ENCODE measurements at regions not wholly inside any gene's neighbourhood (a gene's known extent, or its start where the extent isn't known, plus 50 kb on each side); places are given as distances from the start of the nearest gene placed in this dataset.

GRCh38 chr2:42114091-42114490 is 55.1 kb upstream of the EML4 start:
- no peak overlapping the region for H3K27ac ChIP-seq

GRCh38 chr2:42115588-42115987 is 53.6 kb upstream of the EML4 start:
- no peaks in the 10 kb centered on the region for H3K9me3 ChIP-seq
- intact Hi-C loops (cut with DNase I), result no loop called here
- peaks cover 5 to 31% (median 17%) of the 10 kb centered on the region in 3 donors for H3K4me1 ChIP-seq
- TF ChIP-seq CTCF (IDR thresholded peaks at IDR 0.05), result no peak
- no peak for TF ChIP-seq POLR2A (IDR thresholded peaks at IDR 0.05)
- no peak for DNase-seq
- H3K36me3 ChIP-seq, result no peaks in the 10 kb centered on the region
- no peak overlapping the region for H3K4me3 ChIP-seq
- WGBS, 2 donors, result 83 to 94% methylated on average over 4 of the region's 4 CpGs
- no peak overlapping the region for H3K27ac ChIP-seq
- no peaks in the 10 kb centered on the region for H3K27me3 ChIP-seq

More at GRCh38 chr2:42114091-42114490, 55.1 kb upstream of the EML4 start:
- no peak for DNase-seq
- Histone ChIP-seq H3K9me3 (no peaks in the 10 kb centered on the region), H3K27me3 (no peaks in the 10 kb centered on the region), H3K4me3 (no peak overlapping the region), H3K36me3 (no peaks in the 10 kb centered on the region), H3K4me1 (peaks cover 5 to 35% (median 17%) of the 10 kb centered on the region in 3 donors)
- intact Hi-C loops (cut with DNase I), result no loop called here
- no peak for TF ChIP-seq CTCF (IDR thresholded peaks at IDR 0.05)
- TF ChIP-seq POLR2A (IDR thresholded peaks at IDR 0.05), result no peak
- WGBS, 2 donors, result 76 to 80% methylated on average over 5 of the region's 5 CpGs

GRCh38 chr2:42116195-42117181 is 52.7 kb upstream of the EML4 start:
- 80 to 81% methylated on average over 5 of the region's 5 CpGs for WGBS, 2 donors
- no peak for TF ChIP-seq CTCF (IDR thresholded peaks at IDR 0.05)
- TF ChIP-seq POLR2A (IDR thresholded peaks at IDR 0.05), result no peak
- Histone ChIP-seq H3K36me3 (no peaks in the 10 kb centered on the region), H3K4me3 (no peak overlapping the region), H3K9me3 (no peaks in the 10 kb centered on the region), H3K27ac (no peak overlapping the region), H3K4me1 (peaks cover 5 to 24% (median 17%) of the 10 kb centered on the region in 3 donors), H3K27me3 (no peaks in the 10 kb centered on the region)
- DNase-seq, result no peak
- intact Hi-C loops (cut with DNase I), result no loop called here

- H3K4me1 ChIP-seq, result peaks cover 5 to 24% (median 17%) of the 10 kb centered on the region in 3 donors
- 75 to 80% methylated on average over 3 of the region's 3 CpGs for WGBS, 2 donors
- TF ChIP-seq CTCF (IDR thresholded peaks at IDR 0.05) (no peak), POLR2A (IDR thresholded peaks at IDR 0.05) (no peak)
- no peak overlapping the region for H3K4me3 ChIP-seq
- no peaks in the 10 kb centered on the region for H3K36me3 ChIP-seq
- no peak for DNase-seq
- H3K9me3 ChIP-seq, result no peaks in the 10 kb centered on the region
- no peak overlapping the region for H3K27ac ChIP-seq
- H3K27me3 ChIP-seq, result no peaks in the 10 kb centered on the region
- intact Hi-C loops (cut with DNase I), result no loop called here
Measured at GRCh38 chr2:42117182-42117579, 52.0 kb upstream of the EML4 start.

Data from esophagus squamous epithelium (tissue), 5 donors.